Left renal cortex interstitium (tissue), 4 donors: ENCODE measurements at regions not wholly inside any gene's neighbourhood (a gene's known extent, or its start where the extent isn't known, plus 50 kb on each side); places are given as distances from the start of the nearest gene placed in this dataset.

Source experiments
- DNase-seq, 4 donors: peaks; one replicate each; pipeline ENCODE4 v3.0.0-alpha.2; 2013; ENCODE audit warnings: low read depth in 4 of 4, low spot score in 2 of 4, missing footprints in 1 of 4

DNA sequence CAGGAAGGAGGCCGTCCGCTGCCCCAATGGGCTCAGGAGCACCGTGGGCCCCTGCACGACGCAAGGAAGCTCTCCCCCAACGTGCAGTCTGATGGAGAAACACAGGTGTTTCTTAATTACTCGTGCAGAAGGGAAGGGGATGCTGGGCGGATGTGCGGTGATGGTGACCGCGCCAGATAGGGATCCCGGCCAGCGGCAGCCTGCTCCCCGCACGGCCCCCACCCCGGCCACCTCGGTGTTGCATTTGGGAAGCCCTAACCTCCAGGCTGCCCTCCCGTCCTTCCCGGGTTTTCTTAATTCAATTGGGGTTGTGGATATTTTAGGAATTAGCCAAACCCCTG lies 254.4 kb downstream of the ZNF536 start:
- no peak for DNase-seq

DNA sequence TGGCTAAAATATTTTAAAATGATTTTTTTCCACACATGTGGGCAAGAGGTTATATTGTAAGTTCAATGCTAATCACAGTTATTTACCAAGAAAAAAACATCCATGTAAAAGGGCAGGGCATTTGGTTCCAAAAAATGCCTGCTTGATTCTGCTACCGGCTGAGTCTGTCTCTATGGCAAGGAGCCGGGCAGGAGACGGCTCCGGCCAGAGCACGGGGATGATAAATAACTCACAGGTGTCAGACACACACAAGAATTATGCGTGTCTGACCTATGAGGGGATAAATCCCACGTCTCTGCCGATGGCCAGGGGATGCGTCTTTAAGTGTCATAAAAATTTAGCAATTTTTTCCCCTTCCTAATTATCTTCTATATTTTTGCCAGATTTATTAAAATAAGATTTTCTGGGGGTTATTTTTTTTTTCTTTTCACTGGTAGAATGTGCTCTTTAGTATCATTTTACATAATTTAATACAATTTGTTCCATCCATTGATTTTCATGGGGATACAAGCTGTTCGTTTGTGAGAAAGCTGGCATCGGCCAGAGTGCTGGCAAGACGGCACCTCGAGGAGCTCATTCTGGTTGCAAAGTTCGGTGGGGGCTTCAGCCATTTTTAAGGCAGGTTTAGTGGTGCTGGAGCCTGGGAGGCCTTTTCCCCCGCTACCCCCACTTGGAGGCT lies 253.9 kb downstream of the ZNF536 start:
- no peak for DNase-seq

DNA sequence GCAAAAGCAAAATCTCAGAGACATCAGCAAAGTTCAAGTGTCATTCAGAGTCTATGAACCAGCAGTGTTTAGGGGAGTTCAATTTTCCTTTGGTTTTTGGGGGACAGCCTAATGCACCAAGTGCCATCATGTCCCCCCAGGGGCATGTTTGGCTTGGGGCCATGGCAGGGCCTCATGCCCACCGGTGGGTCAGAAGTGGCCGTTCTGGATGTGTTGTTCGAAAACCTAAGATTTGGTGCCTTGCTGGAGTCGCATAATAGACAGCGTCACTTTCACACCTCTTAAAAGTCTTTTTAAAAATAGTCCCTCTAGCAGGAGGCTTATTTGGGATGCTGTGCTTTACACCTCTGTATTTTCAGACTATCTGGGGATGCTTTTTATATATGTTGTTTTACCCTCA lies 250.1 kb downstream of the ZNF536 start:
- DNase-seq = no peak

DNA sequence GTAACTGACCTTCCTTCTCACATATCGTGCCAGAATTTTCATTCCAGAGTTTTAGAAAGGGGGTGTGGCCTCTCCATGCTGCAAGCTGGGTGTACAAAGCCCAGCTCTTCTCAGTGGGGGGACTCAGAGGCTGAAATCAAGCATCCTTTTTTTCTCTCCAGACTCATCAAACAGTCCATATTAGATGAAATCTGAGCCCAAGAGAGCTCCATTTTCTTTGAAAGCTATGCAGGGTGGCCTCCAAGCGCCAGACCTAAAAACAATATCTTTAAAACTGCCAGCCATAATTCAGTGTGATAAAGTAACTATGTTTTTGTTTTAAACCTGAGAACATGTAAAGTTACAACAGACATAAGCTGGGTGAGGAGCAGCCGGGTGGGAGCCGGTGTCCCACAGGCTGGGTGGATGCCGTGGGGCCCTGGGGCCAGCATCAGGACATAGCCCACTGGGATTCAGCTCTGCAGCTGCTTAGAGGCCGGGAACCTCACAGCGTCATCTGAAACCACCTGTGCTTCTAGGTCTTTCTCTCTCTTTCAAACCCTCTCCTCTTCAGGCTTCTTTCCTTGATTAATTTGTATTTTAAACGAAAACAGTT lies 249.2 kb downstream of the ZNF536 start:
- no peak for DNase-seq

DNA sequence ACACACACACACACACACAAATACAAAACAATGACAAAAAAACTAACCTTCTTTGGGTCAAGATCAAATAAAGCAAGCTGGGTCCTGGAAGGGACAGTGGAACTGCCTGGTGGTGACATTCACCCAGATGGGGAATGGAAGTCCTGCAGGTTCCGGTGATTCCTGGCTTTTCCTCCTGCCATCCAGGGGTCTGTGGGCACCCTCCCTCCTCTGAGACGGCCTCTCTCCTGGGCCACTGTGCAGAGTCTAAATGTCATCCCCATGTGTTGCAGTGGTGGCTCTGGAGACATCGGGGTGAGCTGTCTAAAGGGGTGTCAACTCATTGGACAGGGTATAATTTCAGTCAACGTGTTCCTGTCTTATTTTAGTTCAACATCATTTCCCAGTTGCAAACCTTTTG lies 248.2 kb downstream of the ZNF536 start:
- no peak for DNase-seq

DNA sequence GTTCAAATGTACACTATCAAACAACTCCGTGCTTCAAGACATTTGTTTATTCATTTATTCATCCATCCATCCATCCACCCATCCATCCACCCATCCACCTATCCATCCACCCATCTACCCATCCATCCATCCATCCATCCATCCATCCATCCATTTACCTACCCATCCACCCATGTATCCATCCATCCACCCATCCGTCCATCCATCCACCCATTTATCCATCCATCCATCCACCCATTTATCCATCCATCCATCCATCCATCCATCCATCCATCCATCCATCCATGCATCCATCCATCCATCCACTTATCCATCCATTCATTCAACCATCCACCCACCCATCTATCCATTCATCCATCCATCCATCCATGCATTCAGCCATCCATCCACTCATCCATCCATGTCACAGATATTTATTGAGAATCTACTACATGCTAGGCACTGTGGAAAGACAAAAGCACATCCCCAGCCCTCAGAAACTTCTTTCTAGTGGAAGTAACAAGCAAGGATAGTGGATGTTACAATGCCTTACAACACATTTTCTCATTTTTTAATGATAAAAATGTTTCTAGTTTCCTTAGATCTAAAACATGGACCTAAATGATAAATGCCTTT lies 237.6 kb downstream of the ZNF536 start:
- no peak for DNase-seq

DNA sequence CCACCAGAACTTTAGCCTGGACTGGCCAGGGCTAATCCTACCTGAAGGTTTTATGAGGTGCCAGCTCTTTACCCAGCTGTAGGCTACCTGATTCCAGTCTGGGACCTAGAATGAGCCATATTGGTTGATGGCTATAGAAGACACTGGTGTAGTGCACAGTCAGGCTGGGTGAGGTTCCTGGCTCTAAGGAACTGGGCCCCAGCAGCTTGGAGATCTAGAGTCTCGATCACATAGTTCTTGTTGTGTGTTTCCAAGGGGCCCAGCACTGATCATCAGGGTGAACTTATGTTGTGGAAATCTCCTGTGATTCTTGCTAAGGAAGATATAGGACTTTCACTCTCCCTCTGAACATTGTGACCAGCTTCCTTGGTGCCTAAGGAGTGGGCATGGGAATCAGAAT lies 236.3 kb downstream of the ZNF536 start:
- no peak for DNase-seq
